ENCODE measurements at regions not wholly inside any gene's neighbourhood (a gene's known extent, or its start where the extent isn't known, plus 50 kb on each side); places are given as distances from the start of the nearest gene placed in this dataset.
A peak's percentile ranks its signal among the peaks of the same experiment; 100 is the strongest.
"Not testable (repeated sequence)": the region's sequence is repeated elsewhere in the genome, so short reads cannot be mapped to it uniquely, and the experiment has no call there.

- no peak for DNase-seq (ENCODE audit: low read depth)
Measured at GRCh38 chr5:115469904-115470516, 74.6 kb downstream of the FEM1C start.

GRCh38 chr5:115467628-115468027 lies 76.9 kb downstream of the FEM1C start:
- DNase-seq (ENCODE audit: low read depth): no peak

- DNase-seq (ENCODE audit: low read depth): peak; percentile 43
Measured at GRCh38 chr5:115465431-115465830, 79.1 kb downstream of the FEM1C start.

GRCh38 chr5:115463983-115464382 lies 80.6 kb downstream of the FEM1C start:
- no peak for DNase-seq (ENCODE audit: low read depth)

GRCh38 chr5:115461506-115462290 lies 82.9 kb downstream of the FEM1C start:
- DNase-seq (ENCODE audit: low read depth): peak; percentile 97

- DNase-seq (ENCODE audit: low read depth): peak; percentile 50
Measured at GRCh38 chr5:115461093-115461492, 83.5 kb downstream of the FEM1C start.

- DNase-seq (ENCODE audit: low read depth): peak; percentile 97
Measured at GRCh38 chr5:115460472-115460871, 84.1 kb downstream of the FEM1C start.

GRCh38 chr5:115459855-115460341 lies 84.7 kb downstream of the FEM1C start:
- DNase-seq (ENCODE audit: low read depth): peak; percentile 78

- DNase-seq (ENCODE audit: low read depth): no peak
Measured at GRCh38 chr5:115458416-115458815, 86.2 kb downstream of the FEM1C start.

GRCh38 chr5:115458003-115458409 lies 86.6 kb downstream of the FEM1C start:
- DNase-seq (ENCODE audit: low read depth): no peak

GRCh38 chr5:115457571-115457970 lies 87.0 kb downstream of the FEM1C start:
- no peak for DNase-seq (ENCODE audit: low read depth)

- DNase-seq (ENCODE audit: low read depth): no peak
Measured at GRCh38 chr5:115456539-115457040, 88.0 kb downstream of the FEM1C start.

GRCh38 chr5:115456056-115456455 lies 88.5 kb downstream of the FEM1C start:
- peak; percentile 25 for DNase-seq (ENCODE audit: low read depth)

GRCh38 chr5:115455301-115455707 lies 89.3 kb downstream of the FEM1C start:
- DNase-seq (ENCODE audit: low read depth): peak; percentile 84

GRCh38 chr5:115453391-115454095 lies 91.0 kb downstream of the FEM1C start:
- no peak for DNase-seq (ENCODE audit: low read depth)

- DNase-seq (ENCODE audit: low read depth): peak; percentile 10
Measured at GRCh38 chr5:115452536-115453235, 91.9 kb downstream of the FEM1C start.

GRCh38 chr5:115452083-115452482 lies 92.5 kb downstream of the FEM1C start:
- DNase-seq (ENCODE audit: low read depth): no peak

- DNase-seq (ENCODE audit: low read depth): peak; percentile 62
Measured at GRCh38 chr5:115450741-115451140, 93.8 kb downstream of the FEM1C start.

GRCh38 chr5:115448630-115449029 lies 95.9 kb downstream of the FEM1C start:
- DNase-seq (ENCODE audit: low read depth): not testable (repeated sequence)

GRCh38 chr5:115440782-115441451 lies 103.7 kb downstream of the FEM1C start:
- DNase-seq (ENCODE audit: low read depth): peak; percentile 48

- DNase-seq (ENCODE audit: low read depth): no peak
Measured at GRCh38 chr5:115439639-115440038, 104.9 kb downstream of the FEM1C start.
